ENCODE measurements at regions not wholly inside any gene's neighbourhood (a gene's known extent, or its start where the extent isn't known, plus 50 kb on each side); places are given as distances from the start of the nearest gene placed in this dataset.

- in situ Hi-C loops (cut with HindIII; ENCODE audit: low sequenced_read_pairs): no loop called here
- H3K4me3 ChIP-seq (ENCODE audit: low read depth, low read length): no peak overlapping the region
- TF ChIP-seq CTCF (IDR thresholded peaks at IDR 0.05; ENCODE audit: low read depth, low read length, missing control alignments): no peak
- no peak for DNase-seq (ENCODE audit: low read depth)
Observed at GRCh38 chr10:26355241-26355640, 82.9 kb upstream of the APBB1IP start.

- in situ Hi-C loops (cut with HindIII; ENCODE audit: low sequenced_read_pairs): no loop called here
- TF ChIP-seq CTCF (IDR thresholded peaks at IDR 0.05; ENCODE audit: low read depth, low read length, missing control alignments): no peak
- no peak overlapping the region for H3K4me3 ChIP-seq (ENCODE audit: low read depth, low read length)
- DNase-seq (ENCODE audit: low read depth): no peak
Observed at GRCh38 chr10:26357203-26357602, 80.9 kb upstream of the APBB1IP start.

DNA sequence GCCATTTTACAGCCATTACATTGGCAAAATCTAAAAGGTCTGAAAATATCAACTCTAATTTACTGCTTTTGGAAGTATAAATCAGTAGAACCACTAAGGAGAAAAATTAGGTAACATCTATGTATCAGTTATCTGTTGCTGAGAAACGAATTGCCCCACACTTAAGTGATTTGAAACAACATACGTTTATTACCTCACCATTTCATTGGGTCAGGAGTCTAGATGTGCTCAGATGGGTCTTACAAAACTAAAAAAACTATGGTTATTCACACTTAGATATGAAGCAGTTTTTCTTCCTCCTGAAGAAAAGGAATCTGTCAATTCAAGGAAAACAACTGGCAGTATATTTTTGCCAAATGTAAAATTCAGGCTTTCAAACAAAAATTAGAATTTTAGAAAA lies 80.1 kb upstream of the APBB1IP start:
- no peak overlapping the region for H3K4me3 ChIP-seq (ENCODE audit: low read depth, low read length)
- DNase-seq (ENCODE audit: low read depth): no peak
- in situ Hi-C loops (cut with HindIII; ENCODE audit: low sequenced_read_pairs): no loop called here
- TF ChIP-seq CTCF (IDR thresholded peaks at IDR 0.05; ENCODE audit: low read depth, low read length, missing control alignments): no peak

DNA sequence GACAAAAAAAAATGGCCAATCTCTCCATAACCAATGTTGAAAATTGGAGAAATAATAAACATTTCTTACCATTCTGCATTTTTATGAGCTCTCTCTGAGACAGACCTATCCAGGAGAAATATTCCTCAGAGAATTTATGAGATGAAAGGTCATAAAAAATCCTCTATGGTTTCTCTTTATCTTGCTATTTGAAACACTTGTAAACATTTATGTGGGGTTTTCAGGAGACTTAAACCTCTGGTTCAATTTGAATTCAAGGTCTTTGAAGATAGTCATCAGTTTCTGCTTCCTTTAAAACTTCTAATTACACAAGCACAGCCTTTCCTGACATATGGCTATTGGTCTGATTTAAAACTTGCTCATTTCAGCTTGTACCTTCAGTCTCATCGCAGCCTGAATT lies 78.5 kb upstream of the APBB1IP start:
- TF ChIP-seq CTCF (IDR thresholded peaks at IDR 0.05; ENCODE audit: low read depth, low read length, missing control alignments): no peak
- DNase-seq (ENCODE audit: low read depth): no peak
- in situ Hi-C loops (cut with HindIII; ENCODE audit: low sequenced_read_pairs): no loop called here
- H3K4me3 ChIP-seq (ENCODE audit: low read depth, low read length): no peak overlapping the region

GRCh38 chr10:26361351-26361750 lies 76.8 kb upstream of the APBB1IP start:
- no peak for TF ChIP-seq CTCF (IDR thresholded peaks at IDR 0.05; ENCODE audit: low read depth, low read length, missing control alignments)
- no peak overlapping the region for H3K4me3 ChIP-seq (ENCODE audit: low read depth, low read length)
- no peak for DNase-seq (ENCODE audit: low read depth)
- in situ Hi-C loops (cut with HindIII; ENCODE audit: low sequenced_read_pairs): no loop called here

- no peak for TF ChIP-seq CTCF (IDR thresholded peaks at IDR 0.05; ENCODE audit: low read depth, low read length, missing control alignments)
- no peak overlapping the region for H3K4me3 ChIP-seq (ENCODE audit: low read depth, low read length)
- DNase-seq (ENCODE audit: low read depth): no peak
- in situ Hi-C loops (cut with HindIII; ENCODE audit: low sequenced_read_pairs): no loop called here
Observed at GRCh38 chr10:26361971-26362370, 76.2 kb upstream of the APBB1IP start.

Data from astrocyte of the cerebellum (primary cell).